ENCODE measurements at regions not wholly inside any gene's neighbourhood (a gene's known extent, or its start where the extent isn't known, plus 50 kb on each side); places are given as distances from the start of the nearest gene placed in this dataset.

DNA sequence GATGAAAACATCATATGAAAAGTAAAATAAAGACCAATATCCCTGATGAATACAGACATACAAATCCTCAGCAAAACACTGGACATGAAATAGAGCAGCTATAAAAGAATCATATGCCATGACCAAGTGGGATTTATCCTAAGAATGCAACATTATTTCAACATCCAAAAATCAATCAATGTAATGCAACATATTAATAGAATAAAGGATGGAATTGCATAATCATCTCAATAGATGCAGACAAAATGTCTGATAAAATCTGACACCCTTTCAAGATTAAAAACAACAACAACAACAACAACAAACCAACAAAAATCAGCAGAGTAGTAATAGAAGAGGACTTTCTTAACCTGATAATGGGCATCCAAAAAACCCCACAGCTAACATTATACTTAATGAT is 63.8 kb upstream of the IL1R1 start:
- no peak for DNase-seq

DNA sequence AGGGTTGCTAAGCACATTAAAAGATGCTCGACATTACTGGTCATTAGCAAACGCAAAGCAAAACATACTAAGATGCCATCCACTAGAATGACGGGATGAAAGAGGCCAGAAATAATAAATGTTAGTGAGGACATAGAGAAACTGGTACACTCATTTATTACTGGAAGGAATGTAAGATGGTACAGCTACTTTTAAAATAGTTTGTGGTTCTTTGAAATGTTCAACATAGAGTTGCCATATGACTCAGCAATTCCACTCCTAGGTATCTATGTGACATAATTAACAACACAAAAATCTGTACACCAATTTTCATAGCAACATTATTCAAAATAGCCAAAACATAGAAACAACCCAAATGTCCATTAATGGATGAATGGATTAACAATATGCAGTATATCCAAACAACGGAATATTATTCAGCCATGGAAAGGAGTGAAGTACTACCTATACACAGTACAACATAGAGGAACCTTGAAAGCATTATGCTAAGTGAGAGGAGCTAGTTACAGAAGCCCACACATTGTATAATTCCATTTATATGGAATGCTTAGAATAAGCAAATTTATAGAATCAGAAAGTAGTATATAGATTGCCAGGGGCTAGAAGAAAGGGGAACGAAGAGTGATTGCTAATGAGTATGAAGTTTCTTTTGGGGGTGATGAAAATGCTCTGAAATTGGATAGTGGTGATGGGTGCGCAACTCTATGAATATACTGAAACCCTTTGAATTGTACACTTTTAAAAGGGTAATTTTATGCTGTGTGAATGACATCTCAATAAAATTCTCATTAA is 61.9 kb upstream of the IL1R1 start:
- peak; percentile 66 for DNase-seq

DNA sequence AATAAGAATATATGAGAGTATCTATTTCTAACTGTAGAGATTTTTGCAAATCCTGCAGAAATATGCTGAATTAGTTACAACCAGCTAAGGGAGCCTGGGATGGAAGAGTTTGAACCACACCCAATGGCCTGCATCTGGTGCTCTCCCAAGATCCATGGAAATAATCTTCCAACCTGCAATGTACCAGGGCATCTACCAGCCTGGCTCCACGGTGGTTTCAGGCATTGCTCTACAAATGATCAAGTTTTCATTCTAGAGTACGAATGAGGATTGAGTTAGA is 61.4 kb upstream of the IL1R1 start:
- DNase-seq: no peak

DNA sequence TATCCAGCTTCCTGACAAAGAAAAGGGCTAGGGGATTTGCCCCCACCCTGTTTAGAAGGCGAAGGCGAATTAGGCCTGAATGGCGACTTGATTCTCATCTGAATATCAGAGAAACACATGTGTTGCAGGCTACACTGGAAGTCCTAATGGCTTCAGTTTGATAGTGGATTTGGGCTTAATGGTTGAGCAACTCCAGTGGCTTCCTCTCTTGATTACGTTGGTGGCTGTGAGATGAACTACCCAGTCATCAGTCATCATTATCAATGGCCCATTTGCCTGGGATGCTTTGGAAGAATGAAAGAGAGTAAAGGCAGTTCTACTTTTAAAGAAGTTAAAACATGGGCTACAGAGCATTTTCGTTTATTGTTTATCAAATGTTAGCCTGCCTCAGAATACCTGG is 60.9 kb upstream of the IL1R1 start:
- no peak for DNase-seq

DNA sequence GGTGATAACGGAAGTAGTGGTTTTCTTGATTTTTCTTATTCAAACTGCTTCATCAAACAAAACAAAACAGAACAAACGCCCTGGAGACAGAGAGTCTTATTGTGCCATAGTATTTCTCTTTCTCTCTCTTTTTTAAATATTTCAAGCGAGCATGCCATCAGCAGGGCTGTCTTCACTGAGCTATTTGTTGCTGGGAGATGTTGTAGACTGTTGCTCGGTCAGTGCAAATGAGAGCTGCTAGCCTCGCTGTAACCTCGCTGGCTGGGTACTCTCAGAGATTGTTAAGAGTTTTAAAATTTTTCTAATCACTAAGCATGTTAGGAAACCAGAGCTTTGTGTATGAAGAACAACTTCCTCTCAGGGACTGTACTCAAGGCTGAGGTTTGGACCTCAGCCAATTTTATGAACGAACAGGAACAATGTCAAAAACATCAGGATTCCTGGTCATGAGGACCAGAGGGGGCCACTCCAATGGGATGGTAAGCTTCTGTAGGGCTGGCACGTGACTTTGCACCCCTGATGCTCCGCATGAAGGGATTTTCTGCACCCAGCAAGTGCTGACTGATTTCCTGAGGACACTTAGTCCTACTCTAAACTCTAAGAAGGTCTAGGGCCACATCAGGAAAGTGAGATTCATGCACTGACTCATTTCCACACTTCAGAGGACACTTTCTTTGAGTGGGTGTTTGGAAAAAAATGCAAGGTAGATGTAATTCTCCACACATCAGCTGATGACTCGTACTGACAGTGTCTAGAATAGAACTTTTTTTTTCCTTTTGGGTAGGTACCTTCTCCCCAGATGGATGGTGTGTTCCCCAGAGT is 59.8 kb upstream of the IL1R1 start:
- peak; percentile 91 for DNase-seq

DNA sequence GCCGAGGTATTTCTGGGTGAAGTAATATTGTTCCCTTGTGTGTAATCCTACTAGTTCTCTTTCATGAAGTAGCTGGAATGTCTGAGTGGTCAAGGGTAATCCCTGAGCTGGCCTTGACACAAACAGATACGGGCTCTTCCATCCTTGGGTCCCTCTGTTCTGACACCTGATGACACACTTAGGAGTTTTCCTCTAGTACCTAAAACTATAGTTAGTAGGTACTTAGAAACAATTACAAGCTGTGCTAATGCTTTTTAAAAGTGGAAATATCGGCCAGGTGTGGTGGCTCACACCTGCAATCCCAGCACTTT is 59.2 kb upstream of the IL1R1 start:
- DNase-seq: no peak

DNA sequence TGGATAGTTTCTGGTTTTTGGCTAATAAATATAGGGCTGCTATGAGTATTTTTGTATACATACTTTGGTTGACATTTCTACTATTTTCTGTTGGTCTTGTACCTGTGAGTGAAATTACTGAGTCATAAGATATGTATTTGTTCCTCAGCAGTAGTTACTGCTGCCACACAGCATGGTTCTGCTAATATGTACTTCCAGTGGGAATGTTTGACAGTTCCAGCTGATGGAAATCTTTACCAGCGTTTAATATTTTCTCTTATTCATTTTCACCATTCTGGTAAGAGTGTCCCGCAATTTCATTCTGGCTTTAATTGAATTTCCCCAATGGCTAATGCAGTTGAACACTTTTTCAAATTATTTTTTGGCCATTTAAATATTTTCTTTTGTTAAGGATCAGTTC is 57.9 kb upstream of the IL1R1 start:
- no peak for DNase-seq

DNA sequence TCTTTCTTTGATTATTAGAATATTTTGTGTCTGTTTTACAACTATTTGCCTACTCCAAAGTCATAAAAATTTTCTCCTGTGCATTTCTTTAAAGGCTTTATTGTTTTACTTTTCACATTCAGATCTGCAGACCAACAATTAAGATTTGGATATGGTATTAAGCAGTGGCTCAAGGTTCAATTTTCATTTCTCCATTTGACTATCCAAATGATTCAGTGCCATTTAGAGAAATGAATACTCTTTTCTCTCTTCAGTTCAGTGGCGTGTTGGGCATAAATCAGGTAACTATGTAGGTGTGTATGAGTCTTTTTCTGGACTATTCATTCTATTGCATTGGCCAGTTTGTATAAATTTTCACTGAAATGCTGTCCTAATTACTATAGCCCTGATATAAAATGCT is 57.3 kb upstream of the IL1R1 start:
- DNase-seq: no peak

DNA sequence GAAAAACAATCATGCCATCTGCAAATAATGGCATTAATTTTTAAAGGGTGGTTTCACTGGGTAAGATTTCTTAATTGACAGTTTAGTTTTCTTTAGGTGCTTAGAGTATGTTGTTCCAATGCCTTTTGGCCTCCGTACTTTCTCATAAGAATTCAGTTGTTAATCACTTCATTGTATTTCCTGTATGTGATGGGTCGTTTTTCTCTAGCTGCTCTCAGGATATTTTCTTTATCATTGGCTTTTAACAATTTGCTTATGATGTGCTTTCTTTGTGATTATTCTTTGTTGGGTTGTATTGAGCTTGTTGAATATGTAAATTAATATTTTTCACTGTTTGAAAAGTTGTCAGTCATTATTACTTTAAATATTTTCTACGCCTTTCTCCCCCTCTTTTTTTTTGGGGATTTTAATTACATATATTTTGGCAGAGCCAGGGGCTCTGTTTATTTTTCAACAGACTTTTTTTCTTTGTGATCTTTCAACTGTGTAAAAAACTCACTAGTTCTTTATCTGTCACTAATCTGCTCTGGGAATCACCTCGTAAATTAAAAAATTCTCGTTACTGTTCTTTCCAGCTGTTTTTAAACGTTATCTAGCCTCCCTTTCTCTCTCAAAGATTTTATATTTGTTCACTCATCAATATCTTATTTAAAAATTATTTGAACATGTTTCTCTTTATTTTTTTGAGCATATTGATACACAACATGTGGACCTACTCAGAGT is 56.2 kb upstream of the IL1R1 start:
- DNase-seq: no peak

DNA sequence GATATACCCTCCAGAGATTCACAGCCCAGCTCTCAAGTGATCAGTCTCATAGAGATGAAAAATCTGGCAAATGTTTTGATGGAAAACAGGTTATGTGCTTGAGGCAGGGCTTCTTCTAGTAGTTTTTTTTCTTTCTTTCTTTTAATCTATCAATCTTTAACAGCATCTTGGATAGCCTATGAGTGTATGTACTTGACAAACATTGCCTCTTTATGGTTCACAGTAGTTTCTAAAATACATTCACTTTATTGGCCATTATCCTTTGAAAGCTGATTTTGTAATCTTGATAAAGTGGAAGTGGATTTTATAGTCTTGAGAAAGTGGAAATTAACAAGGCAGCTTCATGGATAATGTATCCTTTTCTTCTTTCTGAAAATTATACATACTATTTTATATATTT is 51.4 kb upstream of the IL1R1 start:
- DNase-seq: no peak

DNA sequence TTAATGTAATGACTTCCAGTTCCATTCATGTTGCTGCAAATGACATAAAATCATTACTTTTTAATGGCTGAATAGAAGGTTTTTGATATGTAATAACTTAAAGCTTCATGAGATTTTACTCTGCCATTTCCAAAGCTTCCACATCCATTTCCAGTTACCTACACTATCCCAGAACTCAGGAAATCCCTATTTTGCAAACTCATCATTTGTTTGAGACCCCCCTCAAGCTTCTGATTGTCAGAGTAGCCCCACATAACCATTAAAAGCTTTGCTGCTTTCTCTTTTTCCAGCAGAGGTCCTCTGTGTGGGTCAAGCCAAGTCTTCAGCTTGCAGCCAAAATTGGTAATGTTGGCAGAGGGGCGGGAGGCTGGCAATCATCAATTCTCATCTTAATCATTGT is 50.6 kb upstream of the IL1R1 start:
- no peak for DNase-seq

DNA sequence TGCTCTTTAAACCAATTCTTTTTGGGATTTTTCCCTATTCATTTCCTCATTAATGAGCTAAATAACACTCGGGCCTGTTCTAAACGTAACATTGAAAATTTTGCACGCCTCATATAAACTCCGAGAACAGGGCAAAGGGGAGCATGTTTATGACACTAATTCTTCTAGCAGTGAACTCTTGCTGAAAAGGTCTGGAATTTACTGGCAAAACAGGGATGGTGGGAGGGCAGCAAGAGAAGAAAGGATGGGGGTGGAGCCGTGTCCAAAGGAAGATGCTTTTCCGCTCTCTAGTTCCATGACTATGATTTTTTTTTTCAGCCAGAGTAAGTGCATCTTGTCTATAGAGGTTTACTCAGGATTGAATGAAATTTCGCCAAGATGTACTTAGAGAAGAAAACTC is 50.0 kb upstream of the IL1R1 start:
- no peak for DNase-seq

Measured in fibroblast of skin of right biceps (primary cell).